ENCODE measurements at regions not wholly inside any gene's neighbourhood (a gene's known extent, or its start where the extent isn't known, plus 50 kb on each side); places are given as distances from the start of the nearest gene placed in this dataset.

DNA sequence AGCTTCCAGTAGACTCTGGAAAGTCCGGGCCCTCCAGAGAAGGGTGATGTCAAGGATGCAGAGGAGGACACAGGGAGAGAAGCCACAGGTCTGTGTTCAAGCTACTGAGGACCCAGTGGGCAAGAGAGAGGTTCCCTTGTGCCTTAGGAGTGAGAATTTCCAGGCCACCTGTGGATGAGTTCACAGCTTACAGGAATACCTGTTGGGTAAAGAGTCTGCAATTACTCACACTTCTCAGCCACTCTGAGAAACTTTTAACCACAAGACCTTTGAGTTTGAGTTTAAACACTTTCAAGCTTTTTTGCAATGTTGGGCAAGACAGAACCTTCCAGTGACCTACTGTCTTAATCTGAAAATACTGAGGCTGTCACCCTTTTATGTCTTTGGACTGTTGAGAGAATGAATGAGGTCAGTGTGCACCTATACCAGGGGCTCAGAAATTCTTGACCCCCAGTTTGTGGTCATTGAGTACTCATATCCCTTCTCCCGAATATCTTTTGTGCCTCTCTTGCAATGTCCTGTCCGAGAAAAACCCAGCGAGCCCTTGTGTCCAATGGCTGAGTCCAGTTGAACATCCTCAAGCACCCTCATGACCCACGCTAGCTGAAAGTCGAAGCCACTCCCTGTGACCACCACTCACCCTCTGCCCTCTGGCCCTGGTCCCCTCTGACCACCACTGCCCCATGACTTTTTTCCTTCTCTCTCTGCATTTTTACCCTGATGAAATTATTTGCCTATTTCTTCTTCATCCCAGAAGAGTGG is 368.5 kb upstream of the ZNF507 start:
- TF ChIP-seq CTCF (IDR thresholded peaks at IDR 0.05; ENCODE audit: insufficient read depth, low read depth, low read length) (no peak), EZH2 (IDR thresholded peaks at IDR 0.05; ENCODE audit: insufficient read depth, low read length) (no peak)

All from astrocyte (in vitro differentiated cells and primary cell).